Central memory CD8-positive, alpha-beta T cell (primary cell): ENCODE measurements at regions not wholly inside any gene's neighbourhood (a gene's known extent, or its start where the extent isn't known, plus 50 kb on each side); places are given as distances from the start of the nearest gene placed in this dataset.

ENCODE experiments used
- ATAC-seq: fragments of 150-1000 bp; cut with Tn5 transposase; replicated peaks from 2 replicates; pipeline ENCODE4 v1.10.0; 2022; ENCODE audit warnings: mild to moderate bottlenecking, moderate FRiP score, moderate number of reproducible peaks; ENCODE audit not compliant: poor library complexity, severe bottlenecking; ENCODE audit errors: extremely low read depth
- DNase-seq, 2 donors: peaks; one replicate each; pipeline ENCODE4 v3.0.0; 2021; ENCODE audit warnings: low spot score in 2 of 2
- H3K27ac Mint-ChIP-seq: one replicate; pipeline ENCODE4 v1.8.0; 2022; ENCODE audit warnings: low read depth, mild to moderate bottlenecking, moderate library complexity, mixed read lengths
- H3K27me3 Mint-ChIP-seq: one replicate; pipeline ENCODE4 v1.8.0; 2022; ENCODE audit warnings: mixed read lengths
- H3K36me3 Mint-ChIP-seq: one replicate; pipeline ENCODE4 v1.8.0; 2022; ENCODE audit warnings: mild to moderate bottlenecking, moderate library complexity, mixed read lengths; ENCODE audit not compliant: insufficient read depth
- H3K4me1 Mint-ChIP-seq: one replicate; pipeline ENCODE4 v1.8.0; 2022; ENCODE audit warnings: mixed read lengths
- H3K4me3 Mint-ChIP-seq: one replicate; pipeline ENCODE4 v1.8.0; 2022; ENCODE audit warnings: mild to moderate bottlenecking, moderate library complexity, mixed read lengths
- H3K9me3 Mint-ChIP-seq: one replicate; pipeline ENCODE4 v1.8.0; 2022; ENCODE audit warnings: mixed read lengths

DNA sequence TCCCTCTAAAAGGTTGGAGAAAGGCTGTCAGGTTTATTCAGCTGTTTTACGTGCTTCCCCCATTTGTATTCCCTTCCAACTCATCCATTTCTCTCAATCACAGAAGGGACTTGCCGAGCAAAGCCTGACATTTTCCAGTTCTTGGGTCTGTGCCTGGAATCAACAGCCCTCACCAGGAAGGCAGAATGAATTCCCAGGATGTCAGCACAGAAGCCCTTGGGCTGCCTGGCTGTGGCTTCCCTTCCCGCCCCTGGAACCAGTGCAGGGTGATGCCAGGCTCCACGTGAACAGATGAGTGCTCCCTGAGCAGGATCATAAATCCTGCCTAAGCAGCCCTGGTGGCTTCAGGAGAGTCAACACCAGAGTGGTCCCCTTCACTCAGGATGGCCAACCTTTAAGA is 86.1 kb upstream of the CD83 start:
- no peaks in the 10 kb centered on the region for H3K36me3 Mint-ChIP-seq
- peaks cover 74% of the 10 kb centered on the region for H3K27me3 Mint-ChIP-seq
- DNase-seq (no peak), ATAC-seq (no peak)
- no peak overlapping the region for H3K27ac Mint-ChIP-seq
- H3K9me3 Mint-ChIP-seq, result no peaks in the 10 kb centered on the region
- H3K4me3 Mint-ChIP-seq, result no peak overlapping the region
- H3K4me1 Mint-ChIP-seq, result peaks cover 5% of the 10 kb centered on the region

DNA sequence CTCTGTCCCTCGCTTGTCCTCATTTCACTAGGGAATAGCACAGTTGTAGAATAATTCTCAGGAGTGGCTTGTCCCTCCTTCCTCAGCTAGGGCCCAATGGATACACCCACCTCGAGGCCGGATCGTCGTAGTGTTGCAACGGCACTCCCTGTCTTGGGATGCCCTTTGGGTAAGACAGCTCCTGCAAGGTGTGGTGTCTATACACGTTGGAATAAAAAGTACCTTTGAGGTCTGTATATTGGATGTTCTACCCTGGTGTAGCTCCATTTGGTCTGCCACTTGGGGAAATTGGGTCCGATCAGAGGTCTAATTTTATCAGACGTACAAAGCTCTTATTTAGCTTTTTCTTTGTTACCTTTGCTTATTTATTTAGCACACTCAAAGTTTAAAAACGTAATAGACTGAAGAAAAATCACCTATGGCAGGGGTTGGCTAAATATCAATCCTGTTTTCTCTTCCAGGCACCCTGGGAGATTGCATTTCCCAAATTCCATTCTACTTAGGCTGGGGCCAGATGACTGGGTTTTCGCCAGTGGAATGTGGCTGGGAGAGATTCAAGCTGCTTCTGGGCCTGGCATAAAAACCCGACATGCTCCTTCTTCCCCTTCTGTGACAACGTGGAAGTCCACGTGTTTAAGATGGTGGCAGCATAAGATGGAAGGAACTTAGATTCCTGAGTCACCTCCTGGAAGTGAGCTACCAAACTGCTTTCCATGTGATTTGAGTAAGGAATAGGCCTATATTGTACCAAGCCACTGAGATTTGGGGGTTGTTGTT is 82.3 kb upstream of the CD83 start:
- Mint-ChIP-seq H3K36me3 (no peaks in the 10 kb centered on the region), H3K9me3 (no peaks in the 10 kb centered on the region), H3K27me3 (peaks cover 59% of the 10 kb centered on the region), H3K4me1 (no peaks in the 10 kb centered on the region), H3K27ac (no peak overlapping the region), H3K4me3 (no peak overlapping the region)
- ATAC-seq (no peak), DNase-seq (no peak)

DNA sequence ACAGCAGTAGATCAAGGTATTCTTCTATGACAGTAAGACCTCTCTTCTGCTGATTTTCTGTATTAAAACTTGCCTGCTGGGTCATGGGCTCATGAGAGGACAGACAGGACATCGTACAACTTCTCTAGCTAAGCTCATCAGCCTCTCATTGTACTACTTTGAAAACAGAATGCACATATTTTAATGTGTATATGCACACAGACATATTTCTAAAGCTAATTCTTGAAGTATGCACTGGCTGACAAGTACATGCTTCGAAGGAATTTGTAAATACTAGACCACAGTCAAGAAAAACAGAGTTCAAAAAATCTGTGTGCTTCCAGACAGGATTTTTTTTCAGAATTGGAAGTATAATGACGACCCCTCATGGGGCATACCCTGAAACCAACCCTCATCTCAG is 81.7 kb upstream of the CD83 start:
- Mint-ChIP-seq H3K36me3 (no peaks in the 10 kb centered on the region), H3K27ac (no peak overlapping the region), H3K4me3 (no peak overlapping the region), H3K4me1 (no peaks in the 10 kb centered on the region), H3K27me3 (peaks cover 58% of the 10 kb centered on the region), H3K9me3 (no peaks in the 10 kb centered on the region)
- ATAC-seq (no peak), DNase-seq (no peak)

DNA sequence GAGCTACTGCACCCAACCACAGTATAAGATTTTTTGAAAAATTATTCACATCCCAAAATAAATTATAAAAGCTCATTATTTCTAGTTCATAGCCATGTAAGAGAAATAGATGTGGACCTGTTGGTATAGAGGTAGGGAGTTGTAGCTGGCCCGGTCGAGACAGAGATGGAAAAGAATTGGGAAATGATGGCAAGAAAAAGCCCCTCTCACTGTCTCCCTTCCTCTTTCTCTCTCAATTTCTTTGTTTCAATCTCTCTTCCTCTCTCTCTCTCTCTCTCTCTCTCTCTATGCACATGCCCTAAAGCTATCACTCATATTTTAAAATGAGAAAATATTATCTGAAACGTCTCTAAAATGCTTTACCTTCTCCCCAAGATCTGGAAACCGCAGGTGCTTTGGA is 80.7 kb upstream of the CD83 start:
- ATAC-seq, result no peak
- Mint-ChIP-seq H3K27me3 (peaks cover 58% of the 10 kb centered on the region), H3K4me3 (no peak overlapping the region)

DNA sequence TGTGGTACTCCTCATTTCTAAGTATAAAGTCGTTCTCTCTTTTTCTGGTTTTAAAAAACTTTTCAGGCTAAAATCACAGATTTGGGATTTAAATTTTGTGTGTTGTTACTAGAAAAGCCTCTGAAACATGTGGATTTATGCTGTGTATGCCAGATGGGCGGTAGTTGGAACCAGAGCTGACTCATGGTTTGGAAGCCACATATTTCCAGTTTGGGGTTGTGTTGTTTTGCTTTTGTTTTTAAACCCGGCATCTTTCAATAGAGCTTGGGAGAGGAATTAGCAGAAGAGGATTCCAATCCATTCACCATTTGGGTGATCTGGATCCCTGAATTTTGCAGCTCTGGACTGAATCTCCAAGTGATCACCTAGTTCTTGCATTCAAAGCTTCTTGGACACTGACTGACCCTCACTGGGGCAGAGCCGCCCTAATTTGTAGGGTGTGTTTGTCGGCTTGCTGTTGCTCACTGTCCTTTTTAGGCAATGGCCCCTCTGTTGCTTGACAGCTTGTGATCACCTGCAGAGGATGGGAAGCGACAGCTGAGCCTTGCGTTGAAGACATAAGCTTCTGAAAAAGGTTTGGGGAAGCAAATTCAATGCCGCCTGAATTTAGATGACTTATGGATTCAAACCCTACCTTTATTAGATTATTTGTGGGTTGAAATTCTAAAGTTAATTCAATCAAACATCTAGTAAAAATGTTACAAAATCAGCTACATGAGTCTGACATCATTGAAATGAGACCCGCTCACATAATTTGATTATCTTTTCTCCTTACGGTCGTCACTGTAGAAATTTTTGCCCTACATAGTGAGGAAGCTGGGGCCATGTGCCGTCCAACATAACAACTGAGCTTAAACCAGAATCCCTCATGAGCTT is 79.9 kb upstream of the CD83 start:
- peaks cover 65% of the 10 kb centered on the region for H3K27me3 Mint-ChIP-seq
- no peak overlapping the region for H3K4me3 Mint-ChIP-seq
- no peak for ATAC-seq
- no peaks in the 10 kb centered on the region for H3K9me3 Mint-ChIP-seq
- H3K4me1 Mint-ChIP-seq, result no peaks in the 10 kb centered on the region
- no peak overlapping the region for H3K27ac Mint-ChIP-seq
- DNase-seq, result no peak
- H3K36me3 Mint-ChIP-seq, result no peaks in the 10 kb centered on the region

More for the DNA sequence above, 80.7 kb upstream of the CD83 start:
- no peaks in the 10 kb centered on the region for H3K9me3 Mint-ChIP-seq
- no peak overlapping the region for H3K27ac Mint-ChIP-seq
- no peaks in the 10 kb centered on the region for H3K36me3 Mint-ChIP-seq
- no peaks in the 10 kb centered on the region for H3K4me1 Mint-ChIP-seq
- no peak for DNase-seq

DNA sequence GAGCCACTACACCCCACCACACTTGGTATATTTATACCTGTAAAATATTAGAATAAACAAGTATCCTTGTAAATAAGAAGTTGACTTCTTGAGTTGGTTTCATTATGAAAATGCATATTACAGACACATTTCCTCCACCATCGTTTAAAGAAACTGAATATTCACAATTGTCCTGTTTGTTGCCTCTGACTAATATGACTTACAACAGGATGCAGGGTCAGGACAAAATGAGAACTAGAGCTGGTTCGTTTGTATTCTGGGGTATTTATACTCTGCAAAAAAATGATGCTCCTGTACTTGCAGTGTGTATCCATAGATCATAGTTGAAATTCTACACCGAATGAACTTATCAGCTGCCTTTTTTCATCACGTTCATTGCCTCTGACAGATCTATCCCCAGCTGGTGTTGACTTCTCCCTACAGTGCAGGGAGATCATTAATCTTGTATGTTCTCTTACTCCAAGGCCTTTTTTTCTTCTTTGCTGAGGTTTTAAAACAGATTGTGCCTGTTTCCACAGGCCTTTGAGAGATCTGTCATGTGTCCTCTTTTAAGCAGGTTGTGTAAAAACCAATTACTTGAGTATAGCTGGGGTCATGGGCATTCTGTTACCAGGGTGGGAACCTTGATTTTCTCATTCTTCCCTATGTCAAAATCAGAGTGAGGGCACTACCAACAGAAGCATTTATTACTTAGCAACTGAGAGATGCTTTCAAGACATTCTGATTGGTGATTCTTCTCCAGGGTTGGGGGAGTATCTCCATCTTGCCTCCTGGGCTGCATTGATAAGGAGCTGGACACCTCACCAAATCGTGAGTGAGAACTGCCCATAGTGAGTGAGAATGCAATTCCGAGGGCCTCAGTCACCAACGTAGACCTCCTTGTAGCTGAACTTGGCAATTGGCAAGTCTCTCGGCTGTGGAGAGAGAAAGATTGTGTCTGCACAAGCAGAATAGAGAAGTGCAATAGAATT is 78.8 kb upstream of the CD83 start:
- no peak overlapping the region for H3K4me3 Mint-ChIP-seq
- H3K27ac Mint-ChIP-seq, result no peak overlapping the region
- no peak for DNase-seq
- ATAC-seq, result no peak
- no peaks in the 10 kb centered on the region for H3K36me3 Mint-ChIP-seq
- peaks cover 71% of the 10 kb centered on the region for H3K27me3 Mint-ChIP-seq
- no peaks in the 10 kb centered on the region for H3K4me1 Mint-ChIP-seq
- no peaks in the 10 kb centered on the region for H3K9me3 Mint-ChIP-seq

DNA sequence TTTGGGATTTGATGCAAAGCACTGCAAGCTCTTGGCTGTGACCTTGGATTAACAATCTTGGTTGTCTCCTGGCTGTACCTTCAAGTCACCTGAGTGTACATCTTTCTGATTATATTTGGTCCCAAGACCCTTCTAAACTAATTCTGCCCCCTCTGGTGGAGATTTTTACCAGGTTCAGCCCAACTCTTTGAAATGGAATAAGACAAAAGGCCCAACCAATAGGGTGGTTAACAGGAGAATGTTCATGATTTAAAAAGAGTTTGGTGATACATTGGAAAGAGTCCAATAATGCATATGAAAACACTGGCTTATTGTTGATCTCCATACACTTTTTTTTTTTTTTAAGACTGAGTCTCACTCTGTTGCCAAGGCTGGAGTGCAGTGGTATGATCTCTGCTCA is 77.5 kb upstream of the CD83 start:
- H3K36me3 Mint-ChIP-seq, result no peaks in the 10 kb centered on the region
- no peaks in the 10 kb centered on the region for H3K4me1 Mint-ChIP-seq
- H3K27me3 Mint-ChIP-seq, result peaks cover 61% of the 10 kb centered on the region
- no peaks in the 10 kb centered on the region for H3K9me3 Mint-ChIP-seq
- no peak overlapping the region for H3K4me3 Mint-ChIP-seq
- DNase-seq, result no peak
- no peak overlapping the region for H3K27ac Mint-ChIP-seq
- ATAC-seq, result no peak

DNA sequence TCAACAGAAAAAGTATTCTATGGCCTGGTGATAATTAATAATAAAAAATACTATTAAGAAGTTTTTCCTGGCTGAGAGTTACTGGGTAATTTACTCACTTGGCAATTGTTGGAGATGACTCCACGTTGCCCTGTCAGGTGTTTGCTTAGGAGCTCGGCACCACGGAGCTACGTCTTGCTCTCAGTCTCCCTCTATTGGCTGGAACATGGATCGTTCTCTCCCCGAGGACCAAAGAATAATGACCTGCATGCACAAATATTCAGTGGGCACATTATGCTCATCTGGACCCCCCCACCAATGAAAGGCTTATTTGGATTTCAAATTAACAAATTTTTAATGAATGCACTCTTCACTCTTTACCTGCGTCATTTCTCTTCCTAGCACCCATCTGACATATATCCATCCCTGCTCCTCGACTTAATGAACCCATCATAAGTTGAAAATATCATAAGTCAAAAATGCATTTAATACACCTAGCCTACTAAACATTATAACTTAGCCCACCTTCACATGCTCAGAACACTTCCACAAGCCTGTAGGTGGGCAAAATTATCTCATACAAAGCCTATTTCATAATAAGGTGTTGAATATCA is 71.0 kb upstream of the CD83 start:
- no peak overlapping the region for H3K27ac Mint-ChIP-seq
- ATAC-seq (no peak), DNase-seq (peak in 1 of 2 donors; percentile 16)
- no peaks in the 10 kb centered on the region for H3K36me3 Mint-ChIP-seq
- H3K4me3 Mint-ChIP-seq, result no peak overlapping the region
- H3K4me1 Mint-ChIP-seq, result no peaks in the 10 kb centered on the region
- no peaks in the 10 kb centered on the region for H3K9me3 Mint-ChIP-seq
- peaks cover 53% of the 10 kb centered on the region for H3K27me3 Mint-ChIP-seq

DNA sequence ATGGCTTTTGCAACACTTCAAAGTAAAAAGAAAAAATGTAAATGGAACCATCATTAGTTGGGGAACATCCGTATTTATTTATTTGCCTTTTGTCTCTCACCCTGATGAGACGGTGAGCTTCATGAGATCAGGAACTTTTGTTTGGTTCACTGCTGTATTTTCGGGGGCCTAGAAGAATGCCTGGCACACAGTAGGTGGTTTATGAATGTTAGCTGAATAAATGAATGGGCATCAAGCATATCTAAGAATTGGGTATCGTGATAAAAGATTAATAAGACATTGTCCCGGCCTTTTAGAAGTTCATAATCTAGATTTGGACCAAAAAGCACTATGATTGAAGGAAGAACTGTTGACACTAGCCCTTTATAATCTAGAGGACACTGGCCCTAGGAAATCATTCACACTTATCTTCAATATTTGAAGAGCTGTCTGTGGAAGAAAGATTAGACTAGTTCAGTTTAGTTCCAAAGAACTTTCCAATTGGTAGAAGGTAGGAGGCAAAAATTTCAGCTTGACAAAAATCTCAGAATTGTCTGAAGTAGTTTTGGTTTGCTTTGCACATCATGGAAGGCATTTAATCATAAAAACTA is 70.3 kb upstream of the CD83 start:
- Mint-ChIP-seq H3K4me3 (no peak overlapping the region), H3K27ac (no peak overlapping the region), H3K36me3 (no peaks in the 10 kb centered on the region), H3K4me1 (no peaks in the 10 kb centered on the region), H3K27me3 (peaks cover 46% of the 10 kb centered on the region), H3K9me3 (no peaks in the 10 kb centered on the region)
- no peak for ATAC-seq
- no peak for DNase-seq

DNA sequence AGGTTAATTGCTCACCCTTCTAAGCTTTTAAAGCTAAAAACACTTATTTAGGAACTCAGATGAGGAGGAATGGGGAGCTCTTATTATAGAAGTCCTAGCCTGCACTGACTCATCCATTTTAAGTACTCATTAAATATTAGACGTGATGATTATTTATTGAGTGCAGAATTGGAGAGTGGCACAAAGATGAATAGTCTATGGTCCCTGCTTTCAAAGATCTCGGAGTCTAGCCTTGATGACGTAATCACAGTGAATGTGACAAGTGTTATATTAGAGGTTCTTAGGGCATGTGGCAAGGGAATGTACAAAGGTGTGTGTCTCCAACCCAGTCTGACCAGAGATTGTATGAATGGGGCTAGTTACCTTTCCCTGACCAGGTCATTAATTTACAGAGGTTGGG is 68.7 kb upstream of the CD83 start:
- no peak overlapping the region for H3K27ac Mint-ChIP-seq
- H3K36me3 Mint-ChIP-seq, result no peaks in the 10 kb centered on the region
- no peaks in the 10 kb centered on the region for H3K4me1 Mint-ChIP-seq
- DNase-seq (no peak), ATAC-seq (no peak)
- peaks cover 30% of the 10 kb centered on the region for H3K27me3 Mint-ChIP-seq
- H3K4me3 Mint-ChIP-seq, result no peak overlapping the region
- no peaks in the 10 kb centered on the region for H3K9me3 Mint-ChIP-seq

DNA sequence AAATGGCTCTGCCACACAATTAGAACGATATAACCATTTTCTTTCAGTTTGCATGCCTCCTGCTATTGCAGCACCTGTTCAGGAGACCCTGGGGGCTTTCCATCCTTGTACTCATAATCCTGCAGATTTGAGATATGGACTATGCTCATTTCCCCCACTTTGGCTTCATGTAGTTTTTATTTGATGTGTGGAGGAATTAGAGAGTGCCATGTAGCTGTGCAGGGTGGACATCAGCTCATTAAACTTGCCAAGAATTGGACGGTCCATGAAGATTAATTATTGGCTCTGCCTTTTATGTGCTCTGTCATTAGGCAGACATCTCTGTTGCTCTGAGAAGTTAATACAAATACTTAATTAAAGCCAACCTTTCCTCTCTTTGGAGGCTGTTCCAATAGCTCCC is 66.2 kb upstream of the CD83 start:
- Mint-ChIP-seq H3K4me3 (no peak overlapping the region), H3K4me1 (no peaks in the 10 kb centered on the region), H3K27me3 (peaks cover 28% of the 10 kb centered on the region), H3K27ac (no peak overlapping the region), H3K9me3 (no peaks in the 10 kb centered on the region), H3K36me3 (no peaks in the 10 kb centered on the region)
- ATAC-seq (no peak), DNase-seq (no peak)

DNA sequence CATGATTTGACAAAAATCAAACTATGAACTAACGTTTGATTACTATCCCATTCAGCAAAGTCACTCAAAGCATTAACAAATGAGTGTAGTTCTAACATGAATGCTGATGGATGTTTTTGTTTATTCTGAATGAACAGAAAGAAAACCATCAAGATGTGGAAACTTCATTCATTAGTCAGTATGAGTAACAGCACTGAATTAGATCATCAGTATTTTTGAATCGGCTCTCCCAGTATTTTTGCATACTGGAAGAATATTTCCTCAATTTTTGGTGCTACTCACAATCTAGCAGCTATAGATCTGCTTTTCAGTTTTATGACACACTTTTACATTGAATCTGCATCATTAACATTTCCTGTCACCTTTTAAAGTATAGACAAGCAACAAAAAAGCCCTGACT is 63.8 kb upstream of the CD83 start:
- no peak overlapping the region for H3K27ac Mint-ChIP-seq
- H3K4me1 Mint-ChIP-seq, result no peaks in the 10 kb centered on the region
- H3K36me3 Mint-ChIP-seq, result no peaks in the 10 kb centered on the region
- ATAC-seq (no peak), DNase-seq (no peak)
- no peaks in the 10 kb centered on the region for H3K9me3 Mint-ChIP-seq
- H3K4me3 Mint-ChIP-seq, result no peak overlapping the region
- H3K27me3 Mint-ChIP-seq, result peaks cover 43% of the 10 kb centered on the region
